SU-DHL-6 (cell line): ENCODE measurements at regions not wholly inside any gene's neighbourhood (a gene's known extent, or its start where the extent isn't known, plus 50 kb on each side); places are given as distances from the start of the nearest gene placed in this dataset.

Source experiments
- CTCF ChIP-seq: fragments of 200-600 bp; sonication (generic); IDR thresholded peaks from one replicate; pipeline ENCODE4 v1.5.1; 2017; ENCODE audit warnings: antibody characterized with exemption, mild to moderate bottlenecking, low read length, moderate library complexity; ENCODE audit not compliant: insufficient read depth, poor library complexity, severe bottlenecking
- EZH2phosphoT487 ChIP-seq: fragments of 200-600 bp; sonication (generic), shearing (Covaris generic); conservative IDR thresholded peaks from 2 replicates; pipeline ENCODE4 v1.6.1; 2018; ENCODE audit warnings: mild to moderate bottlenecking, antibody characterized with exemption, low read length, moderate library complexity, mixed read lengths

- no peak for TF ChIP-seq CTCF
- TF ChIP-seq EZH2phosphoT487: no peak
These were observed 72.3 kb upstream of the CCN2 start for GRCh38 chr6:132023490-132023889.
